ENCODE measurements at regions not wholly inside any gene's neighbourhood (a gene's known extent, or its start where the extent isn't known, plus 50 kb on each side); places are given as distances from the start of the nearest gene placed in this dataset.

DNA sequence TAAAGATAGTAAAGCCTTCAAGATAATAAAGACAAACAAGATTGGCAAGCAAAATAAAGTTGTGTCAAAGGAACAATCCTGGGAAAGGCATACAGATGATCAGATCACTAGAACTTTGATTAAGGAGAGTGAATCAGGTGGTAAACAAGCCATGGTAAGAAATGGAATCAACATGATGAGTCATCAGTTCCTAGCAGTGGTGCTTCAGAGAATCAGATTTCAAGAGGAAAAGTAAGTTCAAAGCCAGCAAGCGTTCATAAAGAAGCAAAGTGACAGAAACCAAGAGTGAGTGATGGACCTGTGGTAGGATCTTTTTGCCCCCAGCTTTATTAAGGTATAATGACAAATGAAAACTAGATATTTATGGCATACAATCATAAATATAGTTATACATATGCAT lies 340.4 kb downstream of the TPBG start:
- no peak for DNase-seq (ENCODE audit: extremely low spot score, unreplicated experiment)
- Mint-ChIP-seq H3K36me3 (ENCODE audit: unreplicated experiment) (no peaks in the 10 kb centered on the region), H3K27me3 (ENCODE audit: unreplicated experiment) (peaks cover 22% of the 10 kb centered on the region), H3K9me3 (ENCODE audit: unreplicated experiment) (peaks cover 6% of the 10 kb centered on the region), H3K4me3 (ENCODE audit: unreplicated experiment) (no peak overlapping the region), H3K4me1 (ENCODE audit: unreplicated experiment) (no peaks in the 10 kb centered on the region), H3K27ac (ENCODE audit: unreplicated experiment) (no peak overlapping the region)
- TF ChIP-seq, protein P1, sequence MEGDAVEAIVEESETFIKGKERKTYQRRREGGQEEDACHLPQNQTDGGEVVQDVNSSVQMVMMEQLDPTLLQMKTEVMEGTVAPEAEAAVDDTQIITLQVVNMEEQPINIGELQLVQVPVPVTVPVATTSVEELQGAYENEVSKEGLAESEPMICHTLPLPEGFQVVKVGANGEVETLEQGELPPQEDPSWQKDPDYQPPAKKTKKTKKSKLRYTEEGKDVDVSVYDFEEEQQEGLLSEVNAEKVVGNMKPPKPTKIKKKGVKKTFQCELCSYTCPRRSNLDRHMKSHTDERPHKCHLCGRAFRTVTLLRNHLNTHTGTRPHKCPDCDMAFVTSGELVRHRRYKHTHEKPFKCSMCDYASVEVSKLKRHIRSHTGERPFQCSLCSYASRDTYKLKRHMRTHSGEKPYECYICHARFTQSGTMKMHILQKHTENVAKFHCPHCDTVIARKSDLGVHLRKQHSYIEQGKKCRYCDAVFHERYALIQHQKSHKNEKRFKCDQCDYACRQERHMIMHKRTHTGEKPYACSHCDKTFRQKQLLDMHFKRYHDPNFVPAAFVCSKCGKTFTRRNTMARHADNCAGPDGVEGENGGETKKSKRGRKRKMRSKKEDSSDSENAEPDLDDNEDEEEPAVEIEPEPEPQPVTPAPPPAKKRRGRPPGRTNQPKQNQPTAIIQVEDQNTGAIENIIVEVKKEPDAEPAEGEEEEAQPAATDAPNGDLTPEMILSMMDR (IDR thresholded peaks at IDR 0.05): no peak

DNA sequence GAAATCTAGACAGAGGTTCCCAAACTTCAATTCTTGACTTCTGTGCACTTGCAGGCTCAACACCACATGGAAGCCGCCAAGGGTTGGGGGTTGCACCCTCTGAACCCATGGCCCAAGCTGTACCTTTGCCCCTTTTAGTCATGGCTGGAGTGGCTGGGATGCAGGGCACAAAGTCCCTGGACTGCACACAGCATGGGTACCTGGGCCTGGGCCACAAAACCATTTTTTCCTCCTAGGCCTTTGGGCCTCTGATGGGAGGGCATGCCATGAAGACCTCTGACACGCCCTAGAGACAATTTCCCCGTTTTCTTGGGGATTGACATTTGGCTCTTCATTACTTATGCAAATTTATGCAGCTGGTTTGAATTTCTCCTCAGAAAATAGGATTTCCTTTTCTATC lies 342.0 kb downstream of the TPBG start:
- Mint-ChIP-seq H3K4me3 (ENCODE audit: unreplicated experiment) (no peak overlapping the region), H3K4me1 (ENCODE audit: unreplicated experiment) (no peaks in the 10 kb centered on the region), H3K9me3 (ENCODE audit: unreplicated experiment) (peaks cover 6% of the 10 kb centered on the region), H3K27ac (ENCODE audit: unreplicated experiment) (no peak overlapping the region), H3K36me3 (ENCODE audit: unreplicated experiment) (no peaks in the 10 kb centered on the region), H3K27me3 (ENCODE audit: unreplicated experiment) (peaks cover 19% of the 10 kb centered on the region)
- no peak for DNase-seq (ENCODE audit: extremely low spot score, unreplicated experiment)
- TF ChIP-seq, protein P1 (IDR thresholded peaks at IDR 0.05): no peak

DNA sequence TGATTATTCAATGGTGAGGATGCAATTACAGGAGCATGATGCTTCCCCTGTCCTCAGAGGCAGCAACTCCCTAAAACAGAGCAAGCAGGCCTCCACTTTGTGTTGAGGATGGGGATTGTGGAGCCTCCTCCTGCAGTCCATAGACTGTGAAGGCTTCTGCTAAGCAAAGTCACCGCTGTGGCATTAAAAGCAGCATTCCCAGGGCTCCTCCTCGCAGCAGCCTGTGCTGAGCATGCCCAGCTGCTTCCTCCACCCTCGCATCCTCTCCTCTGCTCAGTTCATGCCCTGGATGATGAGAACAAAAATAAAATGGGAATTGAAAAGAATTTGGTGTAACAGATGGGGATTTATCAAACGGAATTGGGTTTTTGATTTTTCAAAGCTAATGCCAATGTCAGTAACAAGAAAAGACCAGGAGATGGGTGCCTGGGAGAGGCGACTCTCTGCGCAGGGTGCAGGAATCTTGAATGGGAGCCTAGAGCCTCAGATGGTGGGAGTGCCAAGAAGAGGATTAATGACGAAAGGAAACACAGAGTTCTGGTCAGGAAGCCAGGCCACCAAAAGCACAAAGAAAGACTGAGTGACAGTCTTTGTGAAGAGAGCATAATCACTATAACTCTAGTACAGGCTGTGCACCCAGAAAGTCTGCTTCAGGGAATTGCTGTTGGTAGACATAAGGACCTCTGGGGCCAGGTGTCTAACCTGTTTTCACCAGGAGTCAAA lies 347.6 kb downstream of the TPBG start:
- TF ChIP-seq, protein P1 (IDR thresholded peaks at IDR 0.05): no peak
- H3K9me3 Mint-ChIP-seq (ENCODE audit: unreplicated experiment): peaks cover 6% of the 10 kb centered on the region

DNA sequence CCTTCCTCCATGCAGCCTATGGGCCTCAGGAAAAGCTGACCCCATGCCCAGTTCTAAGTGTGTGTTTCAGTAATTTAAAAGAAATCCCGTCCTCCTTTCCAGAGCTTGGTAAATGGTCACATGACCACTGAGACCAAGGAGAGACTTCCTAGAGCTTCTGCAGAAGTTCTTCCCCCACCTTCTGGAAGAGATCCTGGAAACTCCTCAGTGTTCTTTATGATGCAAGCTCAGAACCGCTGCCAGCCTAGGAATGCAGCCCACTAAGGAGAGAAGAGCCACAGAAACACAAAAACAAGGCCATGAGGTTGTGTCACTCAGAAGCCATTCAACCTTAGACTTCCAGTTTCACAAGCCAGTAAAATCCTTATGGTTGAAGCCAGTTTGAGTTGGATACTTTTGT lies 348.4 kb downstream of the TPBG start:
- H3K27ac Mint-ChIP-seq (ENCODE audit: unreplicated experiment): no peak overlapping the region
- H3K36me3 Mint-ChIP-seq (ENCODE audit: unreplicated experiment): no peaks in the 10 kb centered on the region
- TF ChIP-seq, protein P1 (IDR thresholded peaks at IDR 0.05): no peak
- H3K4me1 Mint-ChIP-seq (ENCODE audit: unreplicated experiment): no peaks in the 10 kb centered on the region
- DNase-seq (ENCODE audit: extremely low spot score, unreplicated experiment): no peak
- H3K9me3 Mint-ChIP-seq (ENCODE audit: unreplicated experiment): peaks cover 5% of the 10 kb centered on the region
- peaks cover 11% of the 10 kb centered on the region for H3K27me3 Mint-ChIP-seq (ENCODE audit: unreplicated experiment)
- no peak overlapping the region for H3K4me3 Mint-ChIP-seq (ENCODE audit: unreplicated experiment)

More for the DNA sequence above, 347.6 kb downstream of the TPBG start:
- H3K4me1 Mint-ChIP-seq (ENCODE audit: unreplicated experiment): no peaks in the 10 kb centered on the region
- no peak overlapping the region for H3K4me3 Mint-ChIP-seq (ENCODE audit: unreplicated experiment)
- no peak for DNase-seq (ENCODE audit: extremely low spot score, unreplicated experiment)
- no peaks in the 10 kb centered on the region for H3K36me3 Mint-ChIP-seq (ENCODE audit: unreplicated experiment)
- no peak overlapping the region for H3K27ac Mint-ChIP-seq (ENCODE audit: unreplicated experiment)
- peaks cover 12% of the 10 kb centered on the region for H3K27me3 Mint-ChIP-seq (ENCODE audit: unreplicated experiment)

DNA sequence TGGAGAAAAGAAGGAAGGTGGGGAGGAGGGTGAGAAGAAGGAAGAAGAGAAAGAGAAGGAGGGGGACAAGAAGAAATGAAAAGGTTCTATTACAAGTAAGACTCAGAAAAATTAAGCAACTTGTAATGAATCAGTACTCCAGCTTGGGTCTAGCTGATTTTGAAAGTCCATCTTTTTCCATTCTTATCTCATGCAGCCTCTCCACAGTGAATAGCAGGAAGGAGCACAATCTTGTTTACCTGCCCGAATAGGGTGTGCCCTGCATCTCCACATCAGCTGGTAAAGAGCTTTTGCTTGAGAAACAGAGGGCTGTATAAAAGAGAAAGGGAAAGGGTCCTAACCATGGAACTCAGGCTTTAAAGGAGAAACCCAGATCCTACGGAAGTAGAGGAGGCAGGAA lies 348.8 kb downstream of the TPBG start:
- Mint-ChIP-seq H3K27me3 (ENCODE audit: unreplicated experiment) (peaks cover 15% of the 10 kb centered on the region), H3K9me3 (ENCODE audit: unreplicated experiment) (peaks cover 8% of the 10 kb centered on the region), H3K36me3 (ENCODE audit: unreplicated experiment) (no peaks in the 10 kb centered on the region), H3K4me3 (ENCODE audit: unreplicated experiment) (no peak overlapping the region), H3K27ac (ENCODE audit: unreplicated experiment) (no peak overlapping the region), H3K4me1 (ENCODE audit: unreplicated experiment) (no peaks in the 10 kb centered on the region)
- no peak for DNase-seq (ENCODE audit: extremely low spot score, unreplicated experiment)
- TF ChIP-seq, protein P1 (IDR thresholded peaks at IDR 0.05): no peak
